ENCODE measurements at regions not wholly inside any gene's neighbourhood (a gene's known extent, or its start where the extent isn't known, plus 50 kb on each side); places are given as distances from the start of the nearest gene placed in this dataset.

DNA sequence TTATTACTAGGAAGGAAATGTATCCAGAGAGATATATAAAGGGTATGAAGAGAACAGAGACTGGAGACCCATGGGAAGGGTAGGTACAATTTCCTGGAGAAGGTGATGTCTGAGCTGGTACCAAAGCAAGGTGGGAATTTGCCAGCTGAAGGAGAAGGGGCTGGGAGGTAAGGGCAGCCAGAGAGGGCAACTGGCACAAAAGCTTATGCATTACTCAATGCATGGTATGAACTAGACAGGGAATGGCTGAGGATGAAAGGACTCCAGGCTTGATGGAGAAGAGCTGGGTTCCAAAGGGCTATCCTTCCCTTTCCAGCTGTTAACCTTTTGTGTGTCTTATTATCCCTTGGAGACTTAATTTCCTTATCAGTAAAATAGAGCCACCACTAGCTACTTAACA, 113.6 kb upstream of the GADD45A start:
- no peak for TF ChIP-seq ZNF274 (IDR thresholded peaks at IDR 0.05; ENCODE audit: insufficient read depth, insufficient read length)
- TF ChIP-seq, protein P1, sequence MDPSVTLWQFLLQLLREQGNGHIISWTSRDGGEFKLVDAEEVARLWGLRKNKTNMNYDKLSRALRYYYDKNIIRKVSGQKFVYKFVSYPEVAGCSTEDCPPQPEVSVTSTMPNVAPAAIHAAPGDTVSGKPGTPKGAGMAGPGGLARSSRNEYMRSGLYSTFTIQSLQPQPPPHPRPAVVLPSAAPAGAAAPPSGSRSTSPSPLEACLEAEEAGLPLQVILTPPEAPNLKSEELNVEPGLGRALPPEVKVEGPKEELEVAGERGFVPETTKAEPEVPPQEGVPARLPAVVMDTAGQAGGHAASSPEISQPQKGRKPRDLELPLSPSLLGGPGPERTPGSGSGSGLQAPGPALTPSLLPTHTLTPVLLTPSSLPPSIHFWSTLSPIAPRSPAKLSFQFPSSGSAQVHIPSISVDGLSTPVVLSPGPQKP (IDR thresholded peaks at IDR 0.05; ENCODE audit: low read depth, low read length) = no peak

Measured in GM12878 (cell line).